GM19438 (cell line): ENCODE measurements at regions not wholly inside any gene's neighbourhood (a gene's known extent, or its start where the extent isn't known, plus 50 kb on each side); places are given as distances from the start of the nearest gene placed in this dataset.
"Not testable (repeated sequence)": the region's sequence is repeated elsewhere in the genome, so short reads cannot be mapped to it uniquely, and the experiment has no call there.

Experiments used
- ATAC-seq: cut with Tn5 transposase; IDR thresholded peaks from one replicate; pipeline ENCODE4 v1.9.1; 2021; ENCODE audit warnings: low read depth; ENCODE audit not compliant: unreplicated experiment

DNA sequence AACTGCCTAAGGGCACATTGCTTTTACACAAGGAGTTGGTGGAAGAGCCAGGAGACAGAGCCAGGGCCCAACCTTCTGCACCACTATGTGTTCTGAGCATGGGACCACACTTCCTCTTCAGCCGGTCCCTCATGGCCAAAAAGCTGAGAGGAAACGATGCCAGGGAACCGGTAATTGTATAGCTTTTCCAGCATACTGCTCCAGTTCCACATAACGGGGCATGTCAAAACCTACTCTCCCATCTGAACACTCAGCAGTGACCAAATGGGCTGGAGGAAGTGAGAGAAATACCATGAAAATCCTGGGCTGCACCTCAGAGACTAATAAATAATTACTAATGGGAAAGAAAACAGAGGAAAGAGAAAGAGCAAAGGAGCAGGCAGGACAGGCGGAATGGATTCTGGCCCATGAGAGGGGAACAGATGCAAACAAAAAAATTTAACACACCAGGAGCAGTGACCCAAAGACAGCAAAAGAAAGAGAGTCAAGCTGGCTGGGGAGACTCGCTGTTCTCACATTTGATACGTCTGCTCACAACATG, 52.0 kb upstream of the BMP2 start:
- ATAC-seq: no peak

DNA sequence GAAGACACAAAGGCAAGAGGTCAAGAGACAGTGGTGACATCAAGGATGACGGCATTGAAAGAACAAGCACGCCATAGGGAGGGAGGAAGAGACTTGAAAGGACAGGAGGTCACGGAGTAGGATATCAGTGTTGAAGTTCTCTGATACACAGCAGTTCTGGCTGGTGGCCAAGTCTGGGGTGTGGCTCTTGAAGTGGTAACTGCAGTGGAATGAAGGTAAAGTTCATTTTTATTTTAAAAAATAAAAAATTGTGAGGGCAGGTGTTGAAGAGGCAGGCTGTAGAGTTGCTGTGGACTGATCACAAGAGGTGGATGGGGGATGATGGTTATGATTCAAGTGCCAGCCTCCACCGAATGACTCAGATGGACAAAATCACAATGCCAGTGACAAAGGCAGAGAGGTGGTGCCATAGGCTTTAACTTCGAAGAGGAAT, 53.2 kb upstream of the BMP2 start:
- no peak for ATAC-seq

DNA sequence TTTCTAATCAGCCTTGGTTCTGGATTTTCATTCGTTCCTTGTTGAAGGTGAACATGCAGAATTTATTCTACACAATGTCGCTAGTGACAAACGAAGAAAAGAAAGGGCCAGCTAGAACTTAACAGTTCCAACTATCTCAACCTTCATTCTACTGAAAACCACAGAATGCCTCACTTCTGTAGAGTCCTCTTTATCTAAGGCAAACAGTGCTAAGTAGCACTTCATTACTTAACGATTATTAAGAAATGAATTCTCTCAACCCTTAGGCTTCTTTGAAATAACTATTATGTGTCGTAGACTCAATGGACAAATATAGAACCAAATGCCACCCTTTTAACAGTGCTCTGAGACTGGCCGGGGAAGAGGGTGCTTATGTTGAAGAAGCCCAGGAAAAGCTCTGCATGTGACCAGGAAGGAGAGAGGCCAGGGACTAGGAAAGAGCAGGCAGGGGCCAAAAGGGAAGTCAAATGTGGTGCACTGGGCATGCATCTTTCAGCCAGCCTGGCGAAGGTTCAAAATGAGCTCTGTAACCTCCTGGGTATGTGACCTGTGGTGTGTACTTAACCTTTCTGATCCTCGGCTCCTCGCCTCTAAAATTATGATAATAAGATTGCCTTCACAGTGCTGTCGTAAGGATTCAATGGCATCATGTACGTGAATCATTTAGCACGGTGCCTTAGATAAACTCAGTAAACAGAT, 55.4 kb upstream of the BMP2 start:
- no peak for ATAC-seq

DNA sequence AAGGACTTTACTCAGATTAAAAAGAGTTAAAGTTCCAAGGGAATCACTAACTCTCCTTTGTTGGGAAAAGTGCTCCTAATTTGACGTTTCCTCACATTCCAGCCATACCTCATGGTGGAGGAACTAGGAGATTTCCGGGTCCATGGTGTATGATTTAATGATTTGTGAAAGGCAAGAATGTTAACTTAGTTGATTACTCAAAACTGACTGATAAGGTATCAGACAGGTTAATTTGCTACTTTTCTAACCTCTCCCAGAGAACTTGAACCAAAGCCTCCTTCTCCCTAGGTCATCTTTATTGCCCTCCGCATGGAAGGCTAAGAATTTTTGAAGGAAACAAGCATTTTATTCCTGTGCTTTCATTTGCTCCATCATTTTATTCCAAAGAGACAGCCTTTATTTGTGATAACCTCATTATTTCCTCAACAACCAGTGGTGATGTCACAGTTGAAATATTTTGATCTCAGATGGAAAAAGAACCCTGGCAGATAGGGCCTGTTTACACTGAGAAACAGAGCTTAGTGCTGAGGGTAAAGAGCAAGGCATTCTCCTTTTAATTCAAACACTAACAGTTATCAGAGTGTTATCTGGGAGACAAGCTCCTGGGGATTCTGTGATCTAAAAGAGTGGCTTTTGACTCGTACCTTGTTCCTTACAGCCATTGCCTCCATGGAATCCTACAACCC, 57.4 kb upstream of the BMP2 start:
- ATAC-seq: no peak

DNA sequence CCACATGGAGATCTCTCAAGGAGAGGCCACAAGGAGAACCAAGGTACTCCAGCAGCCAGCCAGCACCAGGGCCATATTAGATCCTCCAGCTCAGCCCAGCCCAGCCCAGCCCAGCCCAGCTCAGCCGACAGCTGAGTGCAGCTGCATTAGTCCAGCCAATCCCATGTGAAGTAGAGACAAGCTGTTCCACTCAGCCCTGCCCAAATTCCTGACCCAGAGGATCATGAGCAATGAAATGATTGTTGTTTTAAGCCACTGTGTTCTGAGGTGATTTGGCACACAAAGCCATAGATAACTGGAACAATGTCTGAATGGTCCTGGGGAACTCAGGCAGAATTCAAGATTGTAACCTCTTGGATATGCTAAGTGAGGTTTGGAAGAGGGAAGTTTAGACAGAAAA, 59.5 kb upstream of the BMP2 start:
- no peak for ATAC-seq

DNA sequence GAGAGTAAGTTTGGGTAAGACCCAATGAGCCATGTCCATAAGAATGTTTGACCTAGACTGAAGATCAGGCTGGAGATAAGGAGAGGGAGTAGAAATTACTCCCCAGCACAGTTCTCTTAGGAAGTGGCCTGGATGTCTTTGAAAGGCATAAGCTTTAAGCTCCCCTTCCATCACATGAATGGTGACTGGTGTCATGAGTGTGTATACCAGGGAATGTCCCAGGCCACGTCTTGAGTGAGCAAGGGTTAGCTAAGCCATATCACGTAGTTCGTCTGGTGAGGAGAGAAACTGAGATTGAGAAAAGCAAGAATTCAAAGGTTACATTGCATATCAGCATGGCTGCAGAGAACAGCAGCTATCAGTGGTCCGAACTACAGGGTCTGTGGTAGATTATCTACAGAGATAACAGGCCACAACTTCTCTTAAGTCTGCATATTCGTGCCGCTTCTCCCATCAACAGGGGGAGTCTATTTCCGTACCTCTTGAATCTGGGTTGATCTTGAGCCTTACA, 60.1 kb upstream of the BMP2 start:
- no peak for ATAC-seq

DNA sequence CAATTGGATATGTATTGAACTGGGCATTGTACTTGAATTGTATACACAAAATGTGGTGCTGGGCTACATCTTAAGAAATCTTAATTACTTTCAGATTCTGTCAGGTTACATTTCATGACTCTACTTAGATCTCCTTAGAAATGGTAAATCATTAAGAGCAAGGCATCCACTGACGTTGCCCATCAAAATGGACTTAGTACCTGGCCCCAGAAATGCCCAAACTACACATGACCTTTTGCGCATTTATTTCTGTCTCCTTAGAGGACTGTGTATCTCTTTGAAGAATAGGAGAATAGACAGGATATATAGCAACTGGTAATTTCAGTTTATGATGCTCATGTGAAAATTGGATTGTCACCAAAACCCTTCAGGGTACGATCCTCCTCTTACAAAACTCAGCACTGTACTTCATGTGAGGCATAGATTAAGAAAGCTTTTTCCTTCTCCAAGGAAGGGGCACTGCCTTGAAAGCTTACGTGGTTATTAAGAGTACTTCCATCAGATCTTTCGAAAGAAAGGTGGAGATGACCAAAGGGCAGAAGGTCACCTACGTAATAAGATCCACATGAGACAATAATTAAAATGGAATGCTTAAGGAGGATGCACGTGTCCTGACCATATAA, 61.4 kb upstream of the BMP2 start:
- ATAC-seq: no peak

DNA sequence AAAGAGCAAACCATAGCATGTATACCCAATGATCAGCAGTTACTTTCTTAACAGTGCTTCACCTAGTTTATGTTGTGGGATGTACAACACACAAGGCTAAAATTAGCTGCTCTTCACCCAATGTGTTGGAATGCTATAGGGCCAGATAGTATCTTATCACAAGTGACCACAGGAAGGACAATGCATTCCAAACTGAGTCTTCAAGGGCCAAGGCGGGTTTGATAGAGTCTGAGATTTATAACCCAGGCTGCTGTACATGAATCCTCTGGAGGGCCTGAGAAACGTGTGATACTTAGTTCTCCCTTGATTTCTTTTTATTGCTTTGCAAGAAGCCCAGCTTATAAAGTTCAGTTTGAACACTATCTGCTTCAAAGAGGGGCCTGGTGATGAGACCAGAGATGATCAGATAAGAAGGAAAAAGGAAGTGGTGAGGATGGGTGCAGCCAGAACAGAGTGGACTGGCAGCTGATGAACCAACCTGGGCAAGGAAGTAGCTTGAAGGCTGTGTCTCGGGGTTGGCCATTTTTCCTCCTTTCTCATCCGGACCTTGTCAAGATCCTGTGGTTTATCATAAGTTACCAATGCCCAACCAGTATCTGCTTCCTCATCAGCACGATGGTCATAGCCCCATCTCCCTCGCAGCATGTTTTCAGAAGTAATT, 62.2 kb upstream of the BMP2 start:
- ATAC-seq: no peak

DNA sequence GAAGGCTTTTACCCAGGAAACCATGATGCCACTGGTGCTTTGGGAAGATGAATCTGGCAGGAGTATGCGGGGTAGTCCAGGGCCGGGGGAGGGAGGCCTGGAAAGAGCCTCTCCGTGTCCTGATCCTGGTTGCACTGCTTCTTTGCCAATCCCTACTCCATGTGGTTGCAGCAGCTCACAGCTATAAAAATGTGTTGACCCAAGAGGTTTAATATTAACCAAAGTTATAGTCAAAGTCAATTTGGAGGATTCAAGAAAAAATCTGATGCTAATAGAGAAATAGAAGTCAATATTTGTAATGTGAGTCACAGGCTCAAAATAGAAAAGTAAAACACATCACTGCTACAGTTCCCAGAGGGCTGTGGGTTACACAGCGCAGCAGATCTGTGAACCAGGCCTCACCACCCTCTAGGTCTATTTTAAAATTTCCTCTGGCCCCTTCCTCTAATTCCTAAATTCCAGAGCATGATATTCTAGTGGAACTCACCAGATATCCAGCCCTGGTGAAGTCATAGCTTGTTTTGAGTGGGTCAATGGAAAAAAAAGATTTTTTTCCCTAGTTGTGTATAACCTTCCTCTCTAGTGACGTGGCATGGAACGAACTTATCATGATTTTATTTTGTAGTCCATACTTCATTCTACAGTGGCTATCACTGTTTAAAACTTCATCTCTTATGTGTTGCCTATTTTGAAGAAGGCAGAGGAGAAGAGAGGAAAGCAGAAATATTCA, 63.2 kb upstream of the BMP2 start:
- no peak for ATAC-seq

DNA sequence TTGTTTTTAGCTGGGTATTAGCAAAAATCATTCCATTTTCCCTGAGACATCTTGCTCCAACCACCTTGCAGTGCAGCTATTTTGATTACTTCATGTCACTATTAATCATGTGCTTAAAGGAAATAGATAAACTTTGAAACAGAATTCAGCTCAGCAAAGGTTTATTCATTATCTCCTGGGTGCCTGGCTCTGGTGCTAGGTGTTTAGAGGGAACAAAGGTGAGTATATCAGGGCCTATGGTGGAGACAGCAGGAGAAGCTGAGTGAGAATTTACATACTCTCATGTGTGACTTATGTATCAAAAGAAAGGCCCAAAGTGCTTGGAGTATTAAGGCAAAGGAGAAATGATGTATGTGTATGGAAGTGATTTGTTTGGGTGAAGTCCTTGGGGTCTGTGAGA, 63.8 kb upstream of the BMP2 start:
- ATAC-seq: no peak

DNA sequence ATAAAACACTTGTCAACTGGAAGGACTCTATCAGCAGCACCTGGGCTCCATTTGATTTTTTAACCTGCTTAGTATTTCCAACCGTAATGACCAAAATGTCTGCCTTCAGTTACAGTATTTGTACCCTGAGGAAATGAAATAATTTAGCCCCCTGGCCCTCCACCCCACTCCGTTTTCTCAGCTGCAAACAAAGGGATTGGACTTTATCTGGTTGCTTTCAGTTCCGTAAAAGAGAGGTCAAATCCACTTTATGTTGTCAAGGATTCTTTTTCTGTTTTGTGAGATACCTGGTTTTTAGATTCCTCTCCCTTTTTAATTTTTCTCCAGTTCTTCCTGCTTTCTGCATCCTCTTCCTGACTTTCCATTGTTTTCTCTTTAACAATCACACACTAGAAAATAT, 64.4 kb upstream of the BMP2 start:
- no peak for ATAC-seq

DNA sequence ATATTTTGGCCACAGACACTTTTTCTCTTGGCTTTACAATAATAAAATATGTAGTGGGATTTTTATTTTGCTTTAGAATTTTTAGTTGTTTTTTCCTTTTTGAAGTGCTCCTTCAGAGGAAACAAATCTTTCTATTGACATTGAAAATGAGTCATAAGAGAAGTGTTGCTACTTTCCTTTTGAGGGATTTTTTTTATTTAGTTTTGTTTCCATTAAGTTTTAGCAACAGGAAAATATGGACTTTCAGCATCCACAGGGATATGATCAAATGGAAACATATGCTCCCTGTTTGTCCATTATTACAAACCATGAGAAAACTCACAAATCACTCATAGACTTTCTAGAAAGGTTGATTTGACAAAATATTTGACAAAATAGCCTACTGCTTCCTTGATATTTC, 65.3 kb upstream of the BMP2 start:
- no peak for ATAC-seq

DNA sequence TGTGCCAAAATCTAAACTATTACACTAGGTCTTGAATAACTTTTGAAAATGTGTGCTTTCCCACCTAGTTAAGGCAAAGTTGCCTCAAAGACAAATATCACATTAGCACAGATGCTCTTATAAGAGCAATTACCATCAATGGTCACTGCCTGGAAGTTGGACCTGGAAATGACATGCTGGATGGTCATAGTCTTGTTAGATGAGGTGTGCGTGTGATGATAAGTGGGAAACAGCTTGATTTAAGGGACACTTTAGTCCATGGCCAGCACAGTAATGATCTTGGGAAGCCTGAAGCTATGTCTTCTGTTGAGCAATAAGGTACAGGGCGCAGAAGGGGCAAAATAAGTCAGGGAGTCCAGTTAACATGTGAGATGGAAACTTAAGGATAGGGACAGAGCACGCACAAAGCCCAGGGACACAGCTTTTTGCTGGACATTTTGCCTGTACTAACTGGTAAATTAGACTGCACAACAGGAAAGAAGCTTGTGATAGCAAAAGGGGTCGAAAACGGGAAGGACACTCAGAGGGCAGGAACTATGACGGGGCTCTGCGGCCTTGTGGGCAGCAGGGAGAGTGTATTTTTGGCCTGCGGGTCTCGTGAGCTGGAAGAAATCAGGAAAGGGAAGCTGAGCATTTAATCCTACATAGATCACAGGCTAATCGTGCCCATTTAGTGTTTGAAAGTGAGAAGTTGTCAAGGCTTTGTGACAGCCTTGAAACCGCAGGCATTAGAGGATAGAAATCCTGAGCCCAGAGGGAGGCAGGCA, 66.7 kb upstream of the BMP2 start:
- no peak for ATAC-seq

DNA sequence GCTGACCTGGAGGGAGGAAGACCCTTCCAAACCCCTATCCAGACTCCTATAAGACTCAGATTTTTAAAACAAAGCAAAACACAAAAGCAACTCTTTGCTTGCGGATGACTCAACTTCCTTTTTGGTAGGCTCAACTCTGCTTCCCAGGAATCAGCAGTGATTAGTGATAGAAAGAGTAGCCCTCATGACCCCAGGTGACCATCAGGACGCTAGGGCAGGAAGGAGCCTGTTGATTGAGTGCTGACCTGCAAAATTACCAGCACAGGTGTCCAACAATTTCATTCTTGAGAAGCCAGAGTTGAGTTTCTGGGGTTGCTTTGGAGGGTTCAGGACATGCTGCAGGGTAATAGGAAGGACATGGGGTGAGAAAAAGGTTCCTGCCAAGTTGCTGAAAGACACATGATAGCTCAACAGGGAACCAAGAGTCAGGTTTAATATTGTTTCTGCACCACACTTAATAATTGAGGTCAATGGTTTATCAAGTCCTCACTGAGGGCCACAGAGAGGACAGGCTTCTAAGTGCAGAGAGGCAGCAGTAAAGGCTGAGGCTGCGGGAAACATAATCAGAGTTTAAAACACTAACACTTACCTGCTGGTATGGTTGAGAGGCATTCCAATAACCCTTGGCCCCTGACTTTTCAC, 67.4 kb upstream of the BMP2 start:
- no peak for ATAC-seq

DNA sequence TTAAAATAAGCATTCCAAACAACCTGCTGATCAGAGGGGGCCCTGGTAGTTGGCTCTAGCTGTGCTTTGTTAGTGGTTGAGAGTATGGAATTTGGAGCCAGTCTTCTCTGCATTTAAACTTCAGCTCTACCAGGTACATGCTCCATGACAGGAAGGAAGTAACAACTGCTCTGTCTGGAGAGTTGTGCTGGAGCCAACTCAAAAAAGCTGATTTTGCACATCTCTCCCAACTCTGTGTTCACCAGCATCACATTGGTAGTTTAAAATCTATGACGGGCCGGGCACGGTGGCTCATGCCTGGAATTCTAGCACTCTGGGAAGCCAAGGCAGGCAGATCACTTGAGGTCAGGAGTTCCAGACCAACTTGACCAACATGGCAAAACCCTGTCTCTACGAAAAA, 68.8 kb upstream of the BMP2 start:
- no peak for ATAC-seq

DNA sequence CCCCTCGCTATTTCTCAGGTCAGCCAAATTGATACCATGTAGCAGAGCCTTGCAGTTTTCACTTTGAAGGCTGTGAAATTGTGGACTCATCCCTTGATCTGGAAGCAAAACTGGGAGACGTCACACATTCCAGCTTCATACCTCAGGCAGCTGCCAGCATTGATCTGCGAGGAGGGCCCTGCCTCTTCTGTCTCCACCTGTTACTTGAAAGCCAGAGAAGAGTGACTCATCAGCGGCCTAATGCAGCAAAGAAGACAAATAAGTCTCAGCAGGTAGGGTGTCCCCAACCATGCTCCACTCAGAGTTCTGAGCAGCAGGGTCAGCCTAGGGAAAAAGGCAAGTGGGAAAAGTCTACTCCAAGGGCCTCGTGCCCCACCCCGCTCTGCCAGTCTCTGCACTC, 69.4 kb upstream of the BMP2 start:
- ATAC-seq: no peak

DNA sequence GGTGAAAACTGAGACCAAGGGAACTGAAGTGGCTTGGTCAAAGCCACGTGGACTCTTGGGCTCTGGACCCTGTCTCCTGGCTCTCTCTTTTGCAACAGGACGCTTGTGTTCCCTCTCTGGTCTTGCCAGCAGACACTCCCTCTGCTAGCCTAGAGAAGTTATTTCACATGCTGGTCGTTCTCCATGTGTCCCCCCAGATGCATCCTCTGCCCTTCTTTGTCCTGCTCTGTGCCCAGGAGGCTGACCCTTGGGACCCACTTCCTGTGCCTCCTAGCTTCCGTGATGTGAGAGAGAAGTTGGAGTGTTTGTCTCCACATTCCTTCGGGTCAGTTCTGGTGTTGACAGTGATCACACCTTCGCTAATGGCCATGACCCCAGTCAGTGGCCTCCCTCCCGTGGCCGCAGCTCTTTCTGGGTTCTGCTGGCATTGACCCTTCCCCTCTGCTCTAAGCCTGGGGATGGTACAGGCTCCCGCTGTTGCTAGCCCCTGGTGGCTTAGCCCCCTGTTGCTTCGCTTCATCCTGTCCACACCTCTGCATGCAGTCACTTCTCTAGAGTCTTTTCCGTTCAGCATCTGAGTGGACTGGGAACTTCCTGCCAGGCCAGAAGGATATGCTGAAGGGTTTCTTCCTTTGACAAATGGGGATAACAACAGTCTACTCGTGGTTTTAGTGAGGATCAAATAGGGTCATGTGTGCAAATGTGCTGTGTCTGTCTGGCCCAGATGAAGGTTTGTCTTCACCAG, 70.1 kb upstream of the BMP2 start:
- ATAC-seq: no peak

DNA sequence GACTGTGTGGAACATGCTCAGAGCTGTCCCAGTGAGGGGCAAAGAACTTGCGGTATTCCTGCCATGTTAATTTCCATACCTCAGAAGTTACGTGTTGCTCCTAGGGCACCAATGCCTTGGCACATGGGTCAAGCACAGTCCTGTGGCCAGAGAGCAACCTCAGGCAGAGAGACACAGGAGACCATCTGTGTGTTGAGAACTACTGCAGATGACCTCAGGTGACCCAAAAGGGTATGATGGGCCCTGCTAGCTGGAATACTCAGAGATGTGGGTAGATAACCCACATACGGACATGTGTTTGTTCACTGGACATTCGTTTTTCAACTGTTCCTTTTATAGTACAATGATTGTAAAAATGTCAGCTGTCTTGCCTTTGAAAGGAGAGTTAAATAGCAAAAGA, 71.5 kb upstream of the BMP2 start:
- ATAC-seq: no peak

DNA sequence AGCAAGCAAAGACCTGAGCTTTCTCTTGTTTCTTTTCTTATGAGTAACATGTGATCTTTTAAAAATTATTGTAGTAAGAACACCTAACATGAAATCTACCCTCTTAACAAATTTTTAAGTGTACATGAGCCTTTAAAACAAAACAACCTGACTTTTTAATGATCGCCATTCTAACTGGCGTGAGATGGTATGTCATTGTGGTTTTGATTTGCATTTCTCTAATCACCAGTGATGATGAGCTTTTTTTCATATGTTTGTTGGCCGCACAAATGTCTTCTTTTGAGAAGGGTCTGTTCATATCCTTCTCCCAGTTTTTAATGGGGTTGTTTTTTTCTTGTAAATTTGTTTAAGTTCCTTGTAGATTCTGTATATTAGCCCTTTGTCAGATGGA, 73.7 kb upstream of the BMP2 start:
- ATAC-seq: not testable (repeated sequence)
